AG04450 (cell line): ENCODE measurements at regions not wholly inside any gene's neighbourhood (a gene's known extent, or its start where the extent isn't known, plus 50 kb on each side); places are given as distances from the start of the nearest gene placed in this dataset.

Experiments
- CTCF ChIA-PET: fragments of 300-600, 350-600 bp; formaldehyde crosslinking; extraction: SDS; loops from one replicate; lab custom pipeline; 2022; ENCODE audit warnings: antibody characterized with exemption, inconsistent platforms; lab: Charles Lee
- POLR2A ChIA-PET: fragments of 350-600 bp; formaldehyde crosslinking; extraction: SDS; loops from one replicate; lab custom pipeline; 2021; ENCODE audit warnings: antibody characterized with exemption, inconsistent platforms; lab: Yijun Ruan, JAX
- DNase-seq: peaks from one replicate; pipeline ENCODE4 v3.0.0-alpha.2; 2011; ENCODE audit warnings: low read depth, low spot score
- H3K27ac ChIP-seq: one replicate; pipeline ENCODE4 v1.5.1; 2012; ENCODE audit warnings: low read depth, low read length, control low read depth
- H3K27me3 ChIP-seq: one replicate; pipeline ENCODE4 v1.6.0; 2012; ENCODE audit warnings: low read length; ENCODE audit not compliant: control insufficient read depth, insufficient read depth
- H3K4me3 ChIP-seq: 2 replicates; pipeline ENCODE4 v1.5.1; 2011; ENCODE audit warnings: mild to moderate bottlenecking, low read depth, low read length, control low read depth
- H3K9me3 ChIP-seq: 2 replicates; pipeline ENCODE4 v1.5.1; 2012; ENCODE audit warnings: low read length; ENCODE audit not compliant: control insufficient read depth, insufficient read depth
- TF ChIP-seq, protein P1 (sequence below): IDR thresholded peaks from 2 replicates; pipeline ENCODE4 v1.5.1; 2011; ENCODE audit warnings: low read depth, low read length, control low read depth, inconsistent platforms

DNA sequence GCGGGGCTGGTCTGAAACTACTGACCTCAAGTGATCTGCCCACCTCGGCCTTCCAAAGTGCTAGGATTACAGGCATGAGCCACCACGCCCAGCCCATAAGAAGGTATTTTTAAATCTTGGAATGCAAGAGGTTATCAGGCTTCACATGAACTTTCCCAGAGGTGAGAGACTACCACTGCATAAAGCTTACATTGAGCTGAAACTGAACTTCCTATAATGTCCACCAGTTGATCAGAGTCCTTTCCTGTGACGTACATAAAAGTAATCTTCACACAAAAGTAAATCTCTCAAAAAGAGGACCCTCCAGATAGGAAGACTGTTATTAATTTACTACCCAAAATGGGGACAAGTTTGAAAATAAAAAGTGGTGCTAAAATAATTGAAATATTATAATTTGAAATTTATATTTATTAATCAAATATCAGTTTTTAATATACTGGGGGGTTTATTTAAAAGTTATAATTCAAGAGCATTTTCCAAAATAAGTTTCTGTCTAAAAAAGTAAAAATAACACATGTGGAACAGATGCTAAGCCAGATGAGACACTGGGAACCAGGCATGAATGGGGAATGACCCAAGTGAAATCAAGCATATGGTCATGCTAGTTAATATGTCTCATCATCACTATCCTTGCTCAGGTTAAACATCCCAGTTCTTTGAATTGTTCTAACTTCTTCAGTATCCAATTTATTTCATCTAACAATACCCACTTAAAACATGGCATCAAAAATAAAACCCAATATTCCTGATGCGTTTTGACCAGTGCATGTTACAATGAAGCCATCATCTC lies 269.9 kb upstream of the UBE2E2 start:
- CTCF ChIA-PET: interaction anchor here (0.6 kb wide), 1 partner anchor 174 kb away, joined by 3 read pairs; no protein-coding TSS in a partner anchor
- no peaks in the 10 kb centered on the region for H3K9me3 ChIP-seq
- H3K27ac ChIP-seq: no peak overlapping the region
- no peaks in the 10 kb centered on the region for H3K27me3 ChIP-seq
- H3K4me3 ChIP-seq: no peak overlapping the region
- POLR2A ChIA-PET: interaction anchor here (0.7 kb wide), 1 partner anchor 1892 kb away, joined by 3 read pairs; no protein-coding TSS in a partner anchor
- DNase-seq: no peak
- TF ChIP-seq, protein P1, sequence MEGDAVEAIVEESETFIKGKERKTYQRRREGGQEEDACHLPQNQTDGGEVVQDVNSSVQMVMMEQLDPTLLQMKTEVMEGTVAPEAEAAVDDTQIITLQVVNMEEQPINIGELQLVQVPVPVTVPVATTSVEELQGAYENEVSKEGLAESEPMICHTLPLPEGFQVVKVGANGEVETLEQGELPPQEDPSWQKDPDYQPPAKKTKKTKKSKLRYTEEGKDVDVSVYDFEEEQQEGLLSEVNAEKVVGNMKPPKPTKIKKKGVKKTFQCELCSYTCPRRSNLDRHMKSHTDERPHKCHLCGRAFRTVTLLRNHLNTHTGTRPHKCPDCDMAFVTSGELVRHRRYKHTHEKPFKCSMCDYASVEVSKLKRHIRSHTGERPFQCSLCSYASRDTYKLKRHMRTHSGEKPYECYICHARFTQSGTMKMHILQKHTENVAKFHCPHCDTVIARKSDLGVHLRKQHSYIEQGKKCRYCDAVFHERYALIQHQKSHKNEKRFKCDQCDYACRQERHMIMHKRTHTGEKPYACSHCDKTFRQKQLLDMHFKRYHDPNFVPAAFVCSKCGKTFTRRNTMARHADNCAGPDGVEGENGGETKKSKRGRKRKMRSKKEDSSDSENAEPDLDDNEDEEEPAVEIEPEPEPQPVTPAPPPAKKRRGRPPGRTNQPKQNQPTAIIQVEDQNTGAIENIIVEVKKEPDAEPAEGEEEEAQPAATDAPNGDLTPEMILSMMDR: no peak

DNA sequence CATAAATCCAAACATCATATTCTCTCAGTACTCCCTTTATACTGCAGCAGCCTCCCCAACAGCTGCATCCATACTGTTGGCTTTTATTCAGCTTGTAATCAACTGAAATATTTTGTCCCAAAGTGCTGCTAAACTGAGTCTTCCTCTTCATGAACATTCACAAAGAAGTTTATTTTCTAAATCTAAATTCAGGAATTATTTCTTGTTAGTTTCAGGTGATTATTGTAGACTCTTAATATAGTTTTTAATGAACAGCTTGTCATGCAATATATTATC lies 269.3 kb upstream of the UBE2E2 start:
- TF ChIP-seq, protein P1: no peak

DNA sequence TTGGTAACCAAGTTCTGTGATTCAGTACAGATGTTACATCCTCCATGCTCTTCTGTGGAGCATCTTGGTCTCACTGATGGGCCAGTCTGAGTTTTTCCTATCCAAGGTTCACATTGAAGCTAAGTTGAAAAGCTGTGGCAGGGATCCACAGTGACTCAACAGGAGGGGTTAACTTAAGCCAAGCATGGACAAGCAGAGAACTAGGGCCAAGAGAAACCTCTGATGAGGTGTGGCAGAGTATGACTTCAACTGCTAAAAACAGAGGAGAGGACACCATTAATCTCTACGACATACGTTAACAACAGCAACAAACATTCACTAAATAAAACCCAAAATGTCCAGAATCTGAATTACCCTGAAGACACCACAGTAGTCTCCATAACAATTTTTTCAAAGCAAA lies 268.1 kb upstream of the UBE2E2 start:
- CTCF ChIA-PET: no interaction called here
- H3K27ac ChIP-seq: no peak overlapping the region
- POLR2A ChIA-PET: no interaction called here
- H3K27me3 ChIP-seq: no peaks in the 10 kb centered on the region
- TF ChIP-seq, protein P1: no peak
- H3K4me3 ChIP-seq: no peak overlapping the region
- DNase-seq: no peak
- no peaks in the 10 kb centered on the region for H3K9me3 ChIP-seq

More for the DNA sequence above, 269.3 kb upstream of the UBE2E2 start:
- no peak overlapping the region for H3K4me3 ChIP-seq
- CTCF ChIA-PET: no interaction called here
- H3K9me3 ChIP-seq: no peaks in the 10 kb centered on the region
- DNase-seq: no peak
- H3K27me3 ChIP-seq: no peaks in the 10 kb centered on the region
- POLR2A ChIA-PET: no interaction called here
- no peak overlapping the region for H3K27ac ChIP-seq

GRCh38 chr3:22937536-22937935 lies 265.6 kb upstream of the UBE2E2 start:
- DNase-seq: no peak
- CTCF ChIA-PET: interaction anchor here (1.3 kb wide), 1 partner anchor 15 kb away, joined by 4 read pairs; no protein-coding TSS in a partner anchor
- TF ChIP-seq, protein P1: no peak
- Histone ChIP-seq H3K4me3 (no peak overlapping the region), H3K27ac (no peak overlapping the region), H3K9me3 (no peaks in the 10 kb centered on the region), H3K27me3 (no peaks in the 10 kb centered on the region)
- POLR2A ChIA-PET: no interaction called here

GRCh38 chr3:22938739-22939138 lies 264.4 kb upstream of the UBE2E2 start:
- no peak overlapping the region for H3K27ac ChIP-seq
- no peak for DNase-seq
- TF ChIP-seq, protein P1: no peak
- H3K27me3 ChIP-seq: no peaks in the 10 kb centered on the region
- ChIA-PET CTCF (interaction anchor here (0.5 kb wide), 1 partner anchor 1326 kb away, joined by 3 read pairs; no protein-coding TSS in a partner anchor), POLR2A (no interaction called here)
- no peaks in the 10 kb centered on the region for H3K9me3 ChIP-seq
- H3K4me3 ChIP-seq: no peak overlapping the region
